Psoas muscle (tissue), 7 donors: ENCODE measurements at regions not wholly inside any gene's neighbourhood (a gene's known extent, or its start where the extent isn't known, plus 50 kb on each side); places are given as distances from the start of the nearest gene placed in this dataset.
"Not testable (repeated sequence)": the region's sequence is repeated elsewhere in the genome, so short reads cannot be mapped to it uniquely, and the experiment has no call there.

Experiments
- ATAC-seq, 4 donors: fragments of 200-7000 bp; cut with Tn5 transposase; one replicate each; pipeline ENCODE4 v1.9.1; 2020; ENCODE audit warnings: moderate library complexity in 3 of 4, mild to moderate bottlenecking in 2 of 4
- DNase-seq, 2 donors: peaks; one replicate each; pipeline ENCODE4 v3.0.0-alpha.2; 2020
- H3K27ac ChIP-seq: fragments of 200-600 bp; one replicate; pipeline ENCODE4 v1.8.0; 2022
- H3K27me3 ChIP-seq, 3 donors: fragments of 200-600 bp in 1 of 3; one replicate each; pipeline versions ENCODE4 v1.6.1 to v1.8.0; 2013 to 2022; ENCODE audit warnings: low read length in 2 of 3, mild to moderate bottlenecking in 2 of 3, moderate library complexity in 1 of 3; ENCODE audit not compliant: insufficient read depth in 3 of 3
- H3K36me3 ChIP-seq, 2 donors: fragments of 200-600 bp in 1 of 2; one replicate each; pipeline versions ENCODE4 v1.6.1 to v1.8.0; 2013 to 2022; ENCODE audit warnings: low read depth in 1 of 2, mild to moderate bottlenecking in 1 of 2, moderate library complexity in 1 of 2; ENCODE audit not compliant: insufficient read depth in 1 of 2
- H3K4me1 ChIP-seq: fragments of 200-600 bp; one replicate; pipeline ENCODE4 v1.8.0; 2022
- H3K4me3 ChIP-seq: fragments of 200-600 bp; one replicate; pipeline ENCODE4 v1.8.0; 2022; ENCODE audit warnings: mild to moderate bottlenecking
- H3K9me3 ChIP-seq: fragments of 200-600 bp; one replicate; pipeline ENCODE4 v1.8.0; 2022
- WGBS, 3 donors: extraction: QIAGEN DNeasy Blood & Tissue Kit; methylation state at CpG; one replicate each; pipeline versions ENCODE4 v1.1.6 to v1.1.7; 2013; 5-methylcytosine and 5-hydroxymethylcytosine counted together
- intact Hi-C, 2 donors: fragments of 100-400 bp; cut with DNase I; formaldehyde crosslinking; loops; one replicate each; pipeline versions ENCODE4 v1.11.0 to v1.14.2; 2022
- TF ChIP-seq, protein P1 (sequence below): fragments of 200-600 bp; IDR thresholded peaks from one replicate; pipeline ENCODE4 v1.8.0; 2022; ENCODE audit warnings: antibody characterized with exemption
- donor health status: healthy with polysubstance abuse.
- donor health status: DM: no; HTN: no; CAD: no; lungs with moderate emphysema.
- donor health status: Bipolar disorder and iron deficiency.
- donor health status: healthy.
- donor health status: DM: yes; HTN: yes; CAD: no.
- donor health status: DM: no; HTN: no; CAD: no.
- donor health status: DM: yes; HTN: yes; CAD: no.

GRCh38 chr5:101244621-101245020 lies 341.5 kb upstream of the ST8SIA4 start:
- Histone ChIP-seq H3K4me3 (no peak overlapping the region), H3K36me3 (no peaks in the 10 kb centered on the region), H3K27ac (no peak overlapping the region), H3K9me3 (peaks cover 4% of the 10 kb centered on the region), H3K27me3 (no peaks in the 10 kb centered on the region), H3K4me1 (no peaks in the 10 kb centered on the region)
- DNase-seq: no peak
- intact Hi-C loops: no loop called here
- ATAC-seq: no peak
- 90 to 95% (median 90%) methylated on average over 1 of the region's 1 CpG for WGBS, 3 donors
- TF ChIP-seq, protein P1, sequence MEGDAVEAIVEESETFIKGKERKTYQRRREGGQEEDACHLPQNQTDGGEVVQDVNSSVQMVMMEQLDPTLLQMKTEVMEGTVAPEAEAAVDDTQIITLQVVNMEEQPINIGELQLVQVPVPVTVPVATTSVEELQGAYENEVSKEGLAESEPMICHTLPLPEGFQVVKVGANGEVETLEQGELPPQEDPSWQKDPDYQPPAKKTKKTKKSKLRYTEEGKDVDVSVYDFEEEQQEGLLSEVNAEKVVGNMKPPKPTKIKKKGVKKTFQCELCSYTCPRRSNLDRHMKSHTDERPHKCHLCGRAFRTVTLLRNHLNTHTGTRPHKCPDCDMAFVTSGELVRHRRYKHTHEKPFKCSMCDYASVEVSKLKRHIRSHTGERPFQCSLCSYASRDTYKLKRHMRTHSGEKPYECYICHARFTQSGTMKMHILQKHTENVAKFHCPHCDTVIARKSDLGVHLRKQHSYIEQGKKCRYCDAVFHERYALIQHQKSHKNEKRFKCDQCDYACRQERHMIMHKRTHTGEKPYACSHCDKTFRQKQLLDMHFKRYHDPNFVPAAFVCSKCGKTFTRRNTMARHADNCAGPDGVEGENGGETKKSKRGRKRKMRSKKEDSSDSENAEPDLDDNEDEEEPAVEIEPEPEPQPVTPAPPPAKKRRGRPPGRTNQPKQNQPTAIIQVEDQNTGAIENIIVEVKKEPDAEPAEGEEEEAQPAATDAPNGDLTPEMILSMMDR: no peak

- no peak for DNase-seq
- 68 to 73% (median 72%) methylated on average over 10 of the region's 10 CpGs for WGBS, 3 donors
Measured at GRCh38 chr5:101212942-101213514, 309.9 kb upstream of the ST8SIA4 start.

GRCh38 chr5:101206534-101206933 lies 303.5 kb upstream of the ST8SIA4 start:
- DNase-seq (no peak), ATAC-seq (no peak)
- Histone ChIP-seq H3K4me3 (no peak overlapping the region), H3K9me3 (no peaks in the 10 kb centered on the region), H3K27me3 (no peaks in the 10 kb centered on the region), H3K4me1 (no peaks in the 10 kb centered on the region), H3K27ac (no peak overlapping the region), H3K36me3 (no peaks in the 10 kb centered on the region)
- TF ChIP-seq, protein P1: no peak
- intact Hi-C loops: no loop called here

More at GRCh38 chr5:101212942-101213514, 309.9 kb upstream of the ST8SIA4 start:
- TF ChIP-seq, protein P1: no peak
- Histone ChIP-seq H3K4me1 (no peaks in the 10 kb centered on the region), H3K27ac (no peak overlapping the region), H3K9me3 (no peaks in the 10 kb centered on the region), H3K4me3 (no peak overlapping the region), H3K36me3 (no peaks in the 10 kb centered on the region), H3K27me3 (no peaks in the 10 kb centered on the region)
- intact Hi-C loops: no loop called here
- ATAC-seq: no peak

DNA sequence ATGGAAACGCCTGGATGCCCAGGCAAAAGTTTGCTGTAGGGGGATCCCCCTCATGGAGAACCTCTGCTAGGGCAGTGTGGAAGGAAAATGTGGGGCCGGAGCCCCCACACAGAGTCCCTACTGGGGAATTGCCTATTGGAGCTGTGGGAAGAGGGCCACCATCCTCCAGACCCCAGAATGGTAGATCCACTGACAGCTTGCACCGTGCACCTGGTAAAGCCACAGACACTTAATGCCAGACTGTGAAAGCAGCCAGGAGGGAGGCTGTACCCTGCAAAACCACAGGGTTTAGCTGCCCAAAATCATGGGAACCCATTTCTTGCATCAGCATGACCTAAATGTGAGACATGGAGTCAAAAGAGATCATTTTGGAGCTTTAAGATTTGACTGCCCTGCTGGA lies 302.0 kb upstream of the ST8SIA4 start:
- H3K36me3 ChIP-seq, DNase-seq, H3K27me3 ChIP-seq, intact Hi-C loops, H3K4me1 ChIP-seq, ATAC-seq, H3K4me3 ChIP-seq, H3K9me3 ChIP-seq, H3K27ac ChIP-seq: not testable (repeated sequence)
- WGBS, 3 donors: 73 to 81% (median 74%) methylated on average over 3 of the region's 3 CpGs

DNA sequence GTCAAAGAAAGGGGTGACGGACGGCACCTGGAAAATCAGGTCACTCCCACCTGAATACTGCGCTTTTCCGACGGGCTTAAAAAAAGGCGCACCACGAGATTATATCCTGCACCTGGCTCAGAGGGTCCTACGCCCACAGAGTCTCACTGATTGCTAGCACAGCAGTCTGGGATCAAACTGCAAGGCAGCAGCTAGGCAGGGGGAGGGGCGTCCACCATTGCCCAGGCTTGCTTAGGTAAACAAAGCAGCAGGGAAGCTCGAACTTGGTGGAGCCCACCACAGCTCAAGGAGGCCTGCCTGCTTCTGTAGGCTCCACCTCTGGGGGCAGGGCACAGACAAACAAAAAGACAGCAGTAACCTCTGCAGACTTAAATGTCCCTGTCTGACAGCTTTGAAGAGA lies 277.3 kb upstream of the ST8SIA4 start:
- WGBS, 3 donors: 77 to 87% (median 77%) methylated on average over 8 to 10 of the region's 10 CpGs

DNA sequence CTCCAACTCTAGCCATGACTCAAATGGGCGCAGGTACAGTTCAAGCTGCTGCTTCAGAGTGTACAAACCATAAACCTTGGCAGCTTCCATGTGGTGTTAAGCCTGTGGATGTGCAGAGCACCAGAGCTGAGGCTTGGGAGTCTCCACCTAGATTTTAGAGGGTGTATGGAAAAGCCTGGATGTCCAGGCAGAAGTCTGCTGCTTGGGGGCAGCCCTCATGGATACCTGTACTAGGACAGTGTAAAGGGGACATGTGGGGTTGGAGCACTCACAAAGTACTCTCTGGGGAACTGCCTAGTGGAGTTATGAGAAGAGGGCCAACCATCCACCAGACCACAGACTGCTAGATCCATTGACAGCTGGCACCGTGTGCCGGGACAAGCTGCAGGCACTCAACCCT lies 273.5 kb upstream of the ST8SIA4 start:
- Histone ChIP-seq H3K9me3 (no peaks in the 10 kb centered on the region), H3K27ac (no peak overlapping the region), H3K4me1 (no peaks in the 10 kb centered on the region), H3K4me3 (no peak overlapping the region), H3K36me3 (no peaks in the 10 kb centered on the region), H3K27me3 (no peaks in the 10 kb centered on the region)
- WGBS, 3 donors: 67 to 88% (median 81%) methylated on average over 3 of the region's 3 CpGs
- TF ChIP-seq, protein P1: no peak
- intact Hi-C loops: no loop called here
- DNase-seq (no peak), ATAC-seq (no peak)

More for the DNA sequence above, 277.3 kb upstream of the ST8SIA4 start:
- H3K4me3 ChIP-seq, ATAC-seq, intact Hi-C loops, H3K27ac ChIP-seq, H3K4me1 ChIP-seq, H3K27me3 ChIP-seq, DNase-seq, H3K9me3 ChIP-seq, H3K36me3 ChIP-seq: not testable (repeated sequence)
